PFSK-1 (cell line): ENCODE measurements at regions not wholly inside any gene's neighbourhood (a gene's known extent, or its start where the extent isn't known, plus 50 kb on each side); places are given as distances from the start of the nearest gene placed in this dataset.

ENCODE experiments used
- FOXP2 ChIP-seq: optimal IDR thresholded peaks from 2 replicates; pipeline ENCODE3; 2011; ENCODE audit warnings: borderline replicate concordance, control low read depth, inconsistent platforms; ENCODE audit not compliant: insufficient read depth; ENCODE audit errors: extremely low read length, extremely low read depth
- POLR2AphosphoS5 ChIP-seq: IDR thresholded peaks from 2 replicates; pipeline ENCODE4 v1.6.1; 2012; ENCODE audit warnings: low read depth, mild to moderate bottlenecking, control low read depth, low read length, moderate library complexity
- REST ChIP-seq, 2 experiments: IDR thresholded peaks; 2 replicates each; pipeline versions ENCODE4 v1.6.1 to v1.8.0; 2011 to 2012; ENCODE audit warnings: low read depth in 2 of 2, low read length in 2 of 2, control low read depth in 1 of 2, inconsistent platforms in 1 of 2, mild to moderate bottlenecking in 1 of 2, moderate library complexity in 1 of 2; ENCODE audit not compliant: insufficient read depth in 1 of 2
- SIN3A ChIP-seq: IDR thresholded peaks from 2 replicates; pipeline ENCODE4 v1.6.1; 2012; ENCODE audit warnings: mild to moderate bottlenecking, low read length, moderate library complexity, borderline replicate concordance; ENCODE audit not compliant: insufficient read depth
- TAF1 ChIP-seq: IDR thresholded peaks from 2 replicates; pipeline ENCODE4 v1.6.1; 2012; ENCODE audit warnings: low read length, control low read depth, borderline replicate concordance; ENCODE audit not compliant: insufficient read depth

- no peak for TF ChIP-seq REST (IDR thresholded peaks at IDR 0.05; ENCODE audit: insufficient read depth in 1 of 2, low read depth in 2 of 2, low read length in 2 of 2)
- TF ChIP-seq TAF1 = no peak
- TF ChIP-seq POLR2AphosphoS5 = no peak
- no peak for TF ChIP-seq SIN3A
- TF ChIP-seq FOXP2 = no peak
Measured at GRCh38 chr21:43346551-43346950, 80.4 kb downstream of the SIK1 start.
